ENCODE measurements at regions not wholly inside any gene's neighbourhood (a gene's known extent, or its start where the extent isn't known, plus 50 kb on each side); places are given as distances from the start of the nearest gene placed in this dataset.

GRCh38 chr2:147709655-147710054 lies 135.2 kb upstream of the ACVR2A start:
- no peak for DNase-seq

- no peak for DNase-seq
These were observed 141.7 kb upstream of the ACVR2A start for GRCh38 chr2:147703171-147703570.

DNA sequence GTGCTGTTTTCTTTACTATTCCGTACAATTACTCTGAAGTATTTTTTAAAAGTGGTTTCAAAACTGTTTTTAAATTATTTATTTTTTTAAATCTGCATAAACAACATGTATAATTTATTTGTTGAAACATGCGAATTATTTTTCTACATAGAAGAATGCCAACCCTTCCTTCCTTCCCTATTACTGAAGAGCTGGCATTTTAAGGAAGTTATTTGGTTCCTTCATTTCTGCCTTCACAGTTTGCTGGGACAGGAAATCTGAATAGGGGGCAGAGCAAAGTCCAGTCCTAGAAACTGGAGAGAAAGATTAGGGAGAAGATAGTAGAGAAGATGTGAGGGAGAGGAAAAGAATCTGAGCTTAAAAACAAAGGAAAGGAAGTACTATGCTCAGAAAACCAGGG lies 146.7 kb upstream of the ACVR2A start:
- no peak for DNase-seq

- no peak for DNase-seq
These were observed 148.4 kb upstream of the ACVR2A start for GRCh38 chr2:147696426-147696825.

DNA sequence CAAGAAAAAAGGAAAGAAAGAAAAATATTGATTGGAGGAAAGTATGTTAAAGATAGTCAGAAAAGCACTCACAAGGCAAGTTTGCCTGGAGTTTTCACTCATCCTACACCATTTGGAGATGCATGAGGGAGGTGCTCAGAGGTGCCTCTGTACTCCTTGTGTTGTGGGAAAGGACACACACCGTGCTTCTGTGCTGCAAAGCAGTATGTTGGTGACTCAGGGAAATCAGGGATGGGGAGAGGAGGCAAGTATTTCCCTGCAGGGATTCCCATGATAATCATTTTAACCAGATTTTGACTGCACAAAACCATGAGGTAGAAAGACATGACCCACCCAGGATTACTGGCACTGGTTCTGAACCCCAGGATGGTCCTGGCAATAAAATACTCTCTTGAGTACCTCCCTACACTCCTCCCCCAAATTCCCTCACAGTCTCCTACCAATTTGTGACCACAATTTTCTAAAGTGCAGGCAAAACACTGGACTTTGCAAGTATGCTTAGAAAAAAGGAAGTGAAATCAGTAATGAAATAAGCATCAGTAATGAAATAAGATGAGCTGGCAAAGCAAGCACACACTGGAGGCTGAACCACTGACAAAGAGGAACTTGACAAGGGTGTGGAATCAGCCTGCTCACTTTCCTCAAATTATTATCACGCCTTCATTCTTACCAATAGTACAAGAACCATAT lies 155.5 kb upstream of the ACVR2A start:
- peak; percentile 2 to 26 for DNase-seq

GRCh38 chr2:147688242-147688641 lies 156.6 kb upstream of the ACVR2A start:
- DNase-seq: no peak

- DNase-seq: no peak
These were observed 158.5 kb upstream of the ACVR2A start for GRCh38 chr2:147686365-147686764.

DNA sequence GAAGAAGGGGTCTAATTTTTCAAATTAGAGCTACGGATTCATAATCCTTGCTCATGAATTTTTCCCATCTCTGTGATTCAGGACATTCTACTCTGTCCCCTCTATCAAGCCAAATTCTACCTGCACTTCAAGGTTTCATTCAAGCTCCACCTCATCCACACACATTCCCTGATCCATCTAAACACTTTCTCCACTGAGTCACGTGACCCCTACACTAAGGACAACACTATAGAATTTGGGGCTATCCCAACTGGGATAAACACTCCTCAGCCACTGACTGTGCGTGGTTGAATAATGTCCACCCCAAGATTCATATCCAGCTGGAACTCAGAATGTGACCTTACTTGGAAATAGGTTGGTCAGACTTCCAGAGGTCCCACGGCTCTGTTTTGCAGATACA lies 159.9 kb upstream of the ACVR2A start:
- no peak for DNase-seq

DNA sequence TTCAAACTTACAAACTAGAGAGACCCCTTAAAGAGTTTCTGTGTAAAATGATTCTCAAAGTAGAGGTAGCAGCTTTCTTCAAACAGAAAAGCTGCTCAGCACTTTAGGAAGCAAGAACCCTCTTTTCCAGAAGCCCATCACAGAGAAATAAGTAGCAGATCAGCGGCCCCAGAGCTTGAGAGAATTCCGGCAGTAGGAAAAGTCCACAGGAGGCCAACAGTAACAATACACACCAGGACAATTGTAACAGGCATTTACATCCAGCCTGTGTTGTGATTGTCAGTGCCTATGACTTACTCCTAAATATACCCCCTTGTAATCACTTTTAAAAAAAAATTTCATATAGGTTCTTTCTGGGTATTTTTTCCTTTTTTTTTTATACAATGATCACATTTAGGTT lies 161.4 kb upstream of the ACVR2A start:
- DNase-seq: no peak

DNA sequence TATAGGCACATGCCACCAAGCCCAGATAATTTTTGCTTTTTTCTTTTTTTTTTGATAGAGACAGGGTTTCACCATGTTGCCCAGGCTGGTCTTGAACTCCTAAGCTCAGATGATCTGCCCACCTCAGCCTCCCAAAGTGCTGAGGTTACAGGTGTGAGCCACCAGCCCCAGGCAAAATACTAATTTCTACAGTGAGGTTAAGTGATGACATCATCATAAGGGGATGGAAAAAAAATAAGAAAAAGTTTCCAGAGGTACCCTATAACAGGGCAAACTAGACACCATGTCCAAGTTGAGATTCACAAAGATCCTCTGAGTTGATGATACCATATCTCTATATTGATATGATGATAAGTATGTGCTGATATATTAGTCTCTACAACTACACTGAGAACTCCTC lies 163.7 kb upstream of the ACVR2A start:
- DNase-seq: no peak

DNA sequence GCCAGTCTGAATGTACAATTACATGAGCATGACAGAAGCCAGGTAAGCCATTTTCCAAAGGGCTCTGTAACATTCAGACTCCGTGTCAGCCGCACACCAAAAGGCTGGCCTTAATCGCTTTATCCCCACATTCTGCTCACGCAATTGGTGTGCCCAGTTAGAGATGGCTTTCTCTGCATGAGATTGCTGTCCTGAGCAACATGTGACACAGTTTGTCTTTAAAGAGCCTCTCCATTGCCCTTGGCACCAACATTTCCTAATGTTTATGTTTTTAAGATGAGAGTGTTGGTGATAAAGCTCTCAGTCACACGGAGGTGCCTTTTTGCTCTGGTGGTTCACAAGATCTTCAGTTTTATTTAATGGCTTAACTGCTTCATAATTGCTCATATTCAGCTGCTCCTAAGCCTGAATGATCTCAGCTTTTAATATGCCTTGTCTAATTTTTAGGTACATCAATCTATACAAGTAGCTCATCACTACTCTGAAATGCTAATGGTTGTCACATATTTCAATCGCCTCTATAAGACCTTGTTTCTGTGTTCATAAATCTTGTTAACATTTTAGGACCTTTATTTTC lies 164.8 kb upstream of the ACVR2A start:
- no peak for DNase-seq

DNA sequence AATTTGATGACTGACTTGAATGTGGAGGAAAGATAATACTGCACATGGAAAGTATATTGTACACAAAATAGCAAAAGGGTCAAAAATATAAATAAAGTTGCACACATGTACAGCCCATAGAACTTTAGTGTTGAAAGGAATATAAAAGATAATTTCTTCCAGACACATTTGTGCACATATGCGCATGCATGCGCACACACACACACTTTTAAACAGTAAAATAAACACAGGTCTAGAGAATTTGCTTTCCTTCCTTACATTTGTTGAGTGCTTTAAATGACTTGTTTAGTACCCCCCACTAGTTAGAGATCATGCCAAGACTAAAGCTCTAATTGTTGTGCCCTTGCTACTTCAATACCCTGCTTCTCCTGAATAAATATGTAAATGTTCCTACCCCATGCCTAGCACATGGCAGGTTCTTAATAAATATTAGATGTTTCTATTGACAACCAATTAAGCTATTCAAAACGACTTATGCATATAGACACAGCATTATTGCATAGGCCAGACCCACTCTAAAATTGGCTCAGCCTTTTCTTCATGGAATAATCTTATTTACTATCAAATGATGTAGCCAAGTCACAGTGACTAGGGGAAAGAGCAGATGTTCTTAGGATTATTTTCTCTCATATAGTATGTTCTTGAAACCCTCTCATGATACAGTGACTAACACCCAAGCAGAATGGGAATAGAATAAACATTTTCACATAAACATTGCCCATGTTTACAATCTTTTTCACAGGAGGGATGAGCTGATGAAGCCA lies 165.5 kb upstream of the ACVR2A start:
- DNase-seq: no peak

DNA sequence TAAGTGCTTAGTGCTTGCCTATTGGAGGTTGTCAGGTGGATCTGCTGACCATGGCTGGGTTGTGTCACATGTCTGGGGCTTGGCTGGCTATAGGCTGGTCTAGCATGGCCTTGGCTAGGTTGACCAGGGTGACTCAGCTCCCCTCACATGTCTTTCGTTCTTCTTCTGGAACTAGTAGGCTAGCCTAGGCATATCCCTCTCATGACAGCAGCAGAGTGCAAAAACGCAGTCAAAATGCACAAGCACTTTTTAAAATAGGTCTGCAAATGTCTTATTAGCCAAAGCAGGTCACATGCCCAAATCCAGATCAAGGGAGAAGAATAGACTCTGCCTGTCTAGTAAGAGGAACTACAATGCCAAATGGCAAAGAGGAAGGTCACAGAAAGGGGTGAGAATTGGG lies 179.7 kb upstream of the ACVR2A start:
- DNase-seq: no peak

GRCh38 chr2:147663962-147664361 lies 180.9 kb upstream of the ACVR2A start:
- no peak for DNase-seq

GRCh38 chr2:147663153-147663961 lies 181.5 kb upstream of the ACVR2A start:
- DNase-seq: no peak

DNA sequence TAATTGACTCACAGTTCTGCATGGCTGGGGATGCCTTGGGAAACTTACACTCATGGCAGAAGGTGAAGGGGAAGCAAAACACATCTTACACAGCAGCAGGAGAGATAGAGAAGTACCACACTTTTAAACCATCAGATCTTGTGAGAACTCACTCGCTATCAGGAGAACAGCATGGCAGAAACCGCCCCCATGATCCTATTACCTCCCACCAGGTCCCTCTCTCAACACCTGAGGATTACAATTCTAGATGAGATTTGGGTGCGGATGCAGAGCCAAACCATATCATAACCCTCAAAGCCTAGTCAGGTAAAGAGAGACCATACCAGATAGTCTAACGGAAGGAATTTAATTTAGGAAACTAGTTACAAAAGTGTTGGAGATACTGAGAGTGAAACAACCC lies 182.6 kb upstream of the ACVR2A start:
- no peak for DNase-seq

- no peak for DNase-seq
These were observed 184.1 kb upstream of the ACVR2A start for GRCh38 chr2:147660680-147661079.

- DNase-seq: no peak
These were observed 185.8 kb upstream of the ACVR2A start for GRCh38 chr2:147659051-147659450.

DNA sequence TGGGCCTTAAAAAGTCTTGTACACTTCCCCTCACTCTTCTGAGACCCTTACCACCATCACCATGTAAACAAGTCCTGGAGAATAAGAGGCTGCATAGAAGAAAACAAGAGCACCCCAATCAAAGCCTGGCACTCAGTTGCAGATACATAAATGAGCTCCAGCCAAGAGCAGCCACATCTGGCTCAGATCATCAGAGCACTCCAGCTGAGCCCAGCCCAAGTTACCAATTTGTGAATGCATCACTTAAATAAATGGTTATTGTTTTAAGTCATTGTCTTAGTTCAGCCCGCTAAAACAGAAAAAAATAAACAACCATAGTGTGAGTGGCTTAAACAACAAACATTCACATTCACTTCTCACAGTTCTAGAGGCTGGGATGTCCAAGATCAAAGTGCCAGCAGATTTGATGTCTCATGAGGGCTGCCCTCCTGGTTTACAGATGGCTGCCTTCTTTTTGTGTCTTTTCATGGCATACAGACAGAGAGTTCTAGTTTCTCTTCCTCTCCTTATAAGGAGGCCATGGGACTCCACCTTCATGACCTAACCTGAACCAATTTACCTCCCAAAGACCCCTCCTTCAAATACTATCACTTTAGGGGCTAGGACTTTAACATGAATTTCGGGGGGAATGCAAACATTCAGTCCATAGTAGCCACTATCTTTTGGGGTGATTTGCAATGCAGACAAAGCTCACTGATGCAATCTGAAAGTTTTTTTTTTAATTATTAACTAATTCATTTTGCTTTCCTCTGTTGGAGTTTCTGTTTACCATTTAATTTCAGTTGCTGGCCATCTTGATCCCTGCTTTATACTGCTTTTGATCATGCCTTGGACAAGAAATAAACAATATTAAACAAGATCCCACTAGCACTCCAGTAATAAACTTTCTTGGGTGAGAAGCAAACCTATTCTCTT lies 187.5 kb upstream of the ACVR2A start:
- no peak for DNase-seq

DNA sequence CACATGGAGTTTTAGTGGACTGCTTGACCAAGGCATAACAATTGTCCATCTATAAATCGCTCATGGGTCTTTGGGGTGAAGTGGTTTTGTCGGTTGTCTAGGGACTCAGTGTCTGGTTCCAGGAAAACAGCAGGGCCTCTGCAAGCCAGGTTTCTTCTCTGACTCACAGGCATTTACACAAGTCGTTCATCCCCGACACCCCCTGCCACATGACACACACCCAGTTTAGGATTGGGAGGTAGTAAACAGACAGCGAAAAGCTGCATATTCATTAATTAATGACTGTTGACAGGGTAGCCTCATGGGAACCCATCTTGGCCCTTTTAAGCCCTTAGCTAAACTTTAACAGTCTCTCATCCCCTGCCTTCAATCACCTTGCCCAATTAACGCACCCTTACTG lies 194.8 kb upstream of the ACVR2A start:
- DNase-seq: no peak

GRCh38 chr2:147649286-147649685 lies 195.5 kb upstream of the ACVR2A start:
- DNase-seq: no peak

- no peak for DNase-seq
These were observed 196.4 kb upstream of the ACVR2A start for GRCh38 chr2:147648471-147648870.
